ENCODE measurements at regions not wholly inside any gene's neighbourhood (a gene's known extent, or its start where the extent isn't known, plus 50 kb on each side); places are given as distances from the start of the nearest gene placed in this dataset.

DNA sequence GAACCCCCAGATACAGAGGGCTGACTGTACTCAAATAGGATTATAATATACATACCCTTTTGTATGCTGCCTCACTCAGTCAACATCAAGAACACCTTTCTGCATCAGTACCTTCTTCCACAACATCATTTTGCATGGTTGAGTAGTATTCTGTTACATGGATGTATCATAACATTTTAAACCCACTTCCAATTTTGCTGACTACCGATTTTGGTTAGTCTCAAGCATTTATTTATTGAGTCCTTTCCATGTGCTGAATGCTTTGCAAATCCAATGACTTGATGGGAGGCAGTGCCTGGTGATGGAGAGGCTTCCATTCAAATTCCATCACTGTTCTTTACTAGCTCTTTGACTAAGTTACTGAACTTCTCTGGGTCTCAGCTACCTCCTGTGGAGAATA is 182.0 kb upstream of the KLF4 start:
- no peak for TF ChIP-seq POLR2AphosphoS5 (IDR thresholded peaks at IDR 0.05)
- TF ChIP-seq, protein P1, sequence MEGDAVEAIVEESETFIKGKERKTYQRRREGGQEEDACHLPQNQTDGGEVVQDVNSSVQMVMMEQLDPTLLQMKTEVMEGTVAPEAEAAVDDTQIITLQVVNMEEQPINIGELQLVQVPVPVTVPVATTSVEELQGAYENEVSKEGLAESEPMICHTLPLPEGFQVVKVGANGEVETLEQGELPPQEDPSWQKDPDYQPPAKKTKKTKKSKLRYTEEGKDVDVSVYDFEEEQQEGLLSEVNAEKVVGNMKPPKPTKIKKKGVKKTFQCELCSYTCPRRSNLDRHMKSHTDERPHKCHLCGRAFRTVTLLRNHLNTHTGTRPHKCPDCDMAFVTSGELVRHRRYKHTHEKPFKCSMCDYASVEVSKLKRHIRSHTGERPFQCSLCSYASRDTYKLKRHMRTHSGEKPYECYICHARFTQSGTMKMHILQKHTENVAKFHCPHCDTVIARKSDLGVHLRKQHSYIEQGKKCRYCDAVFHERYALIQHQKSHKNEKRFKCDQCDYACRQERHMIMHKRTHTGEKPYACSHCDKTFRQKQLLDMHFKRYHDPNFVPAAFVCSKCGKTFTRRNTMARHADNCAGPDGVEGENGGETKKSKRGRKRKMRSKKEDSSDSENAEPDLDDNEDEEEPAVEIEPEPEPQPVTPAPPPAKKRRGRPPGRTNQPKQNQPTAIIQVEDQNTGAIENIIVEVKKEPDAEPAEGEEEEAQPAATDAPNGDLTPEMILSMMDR (IDR thresholded peaks at IDR 0.05), result no peak
- TF ChIP-seq POLR2A (IDR thresholded peaks at IDR 0.05), result no peak
- TF ChIP-seq EP300 (IDR thresholded peaks at IDR 0.05), result no peak
- H3K4me3 ChIP-seq, result no peak overlapping the region
- no peak for DNase-seq
- H3K4me1 ChIP-seq, result no peaks in the 10 kb centered on the region
- intact Hi-C loops (cut with DNase I), result no loop called here
- H3K9me3 ChIP-seq, result no peaks in the 10 kb centered on the region
- no peak overlapping the region for H3K27ac ChIP-seq
- H3K27me3 ChIP-seq, result no peaks in the 10 kb centered on the region
- 91% methylated on average over 1 of the region's 1 CpG for WGBS, 2 donors
- H3K36me3 ChIP-seq, result no peaks in the 10 kb centered on the region

DNA sequence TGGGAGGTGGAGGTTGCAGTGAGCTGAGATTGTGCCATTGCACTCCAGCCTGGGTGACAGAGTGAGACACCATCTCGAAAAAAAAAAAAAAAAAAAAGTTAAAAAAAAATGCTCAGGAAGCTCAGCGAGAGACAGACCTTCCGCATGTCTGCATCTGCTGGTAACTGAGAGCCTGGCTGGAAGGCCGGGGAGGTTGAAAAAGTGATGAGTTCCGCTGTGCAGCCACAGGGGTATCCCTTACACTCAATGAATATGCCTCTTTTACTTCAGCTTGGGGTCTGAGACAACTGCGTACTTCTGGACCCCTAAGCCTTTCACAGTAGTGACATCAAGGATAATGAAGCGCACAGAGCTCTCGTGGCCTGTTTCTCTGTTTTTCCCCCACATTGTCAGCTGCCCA is 179.9 kb upstream of the KLF4 start:
- no peak overlapping the region for H3K27ac ChIP-seq
- 90 to 94% methylated on average over 8 of the region's 8 CpGs for WGBS, 2 donors
- intact Hi-C loops (cut with DNase I), result no loop called here

DNA sequence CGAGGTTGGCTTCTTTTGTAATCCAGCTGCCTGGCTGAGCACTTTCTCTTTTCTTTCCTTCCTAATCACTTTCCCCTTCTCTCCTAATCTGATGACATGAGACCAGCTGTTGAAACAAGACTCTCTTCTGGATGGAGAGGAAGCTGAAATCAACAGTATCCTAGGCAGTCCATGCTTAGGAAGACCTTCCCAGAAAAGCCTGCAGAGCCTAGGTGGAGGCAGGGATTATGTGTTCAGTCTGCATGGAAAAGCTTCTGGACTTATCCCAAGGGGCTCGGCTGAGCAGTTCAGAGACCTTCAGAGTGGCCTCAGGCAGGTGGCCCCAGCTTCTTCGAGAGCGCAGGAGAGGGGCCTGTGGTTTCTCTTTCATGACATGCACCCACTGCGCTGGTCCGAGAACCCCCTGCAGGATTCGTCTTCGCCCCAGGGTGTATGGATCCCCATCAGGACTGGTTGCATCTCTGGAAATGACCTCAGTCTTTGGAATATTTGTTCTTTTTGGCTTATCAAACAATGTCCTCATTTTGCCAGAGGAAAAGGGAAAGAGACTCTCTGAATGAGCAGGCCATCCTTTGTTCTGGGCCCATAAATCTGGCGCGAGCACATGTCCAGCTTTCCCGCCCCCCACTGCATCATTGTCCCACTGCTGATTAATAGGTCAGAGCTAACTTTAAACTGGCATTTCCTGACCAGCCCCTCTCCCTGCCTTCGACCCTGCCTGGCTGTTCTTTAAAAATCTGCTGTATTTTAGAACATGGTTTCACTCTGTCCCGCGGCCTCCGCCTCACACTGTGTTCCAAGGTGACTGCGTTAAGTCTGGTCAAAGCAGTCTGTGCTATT is 177.9 kb upstream of the KLF4 start:
- no peaks in the 10 kb centered on the region for H3K4me1 ChIP-seq
- no peak for DNase-seq
- TF ChIP-seq POLR2AphosphoS5 (IDR thresholded peaks at IDR 0.05), result no peak
- TF ChIP-seq, protein P1 (IDR thresholded peaks at IDR 0.05), result no peak
- TF ChIP-seq POLR2A (IDR thresholded peaks at IDR 0.05), result no peak
- no peak for TF ChIP-seq EP300 (IDR thresholded peaks at IDR 0.05)
- intact Hi-C loops (cut with DNase I), result no loop called here
- no peaks in the 10 kb centered on the region for H3K9me3 ChIP-seq
- H3K4me3 ChIP-seq, result no peak overlapping the region
- H3K27me3 ChIP-seq, result no peaks in the 10 kb centered on the region
- H3K36me3 ChIP-seq, result no peaks in the 10 kb centered on the region
- H3K27ac ChIP-seq, result peak overlapping the region in 2 of 4 donors; percentile 10 to 49
- WGBS, 2 donors, result 78 to 82% methylated on average over 16 of the region's 16 CpGs

More for the DNA sequence above, 179.9 kb upstream of the KLF4 start:
- H3K27me3 ChIP-seq, result no peaks in the 10 kb centered on the region
- no peaks in the 10 kb centered on the region for H3K9me3 ChIP-seq
- TF ChIP-seq, protein P1 (IDR thresholded peaks at IDR 0.05), result no peak
- TF ChIP-seq POLR2A (IDR thresholded peaks at IDR 0.05) (no peak), POLR2AphosphoS5 (IDR thresholded peaks at IDR 0.05) (no peak), EP300 (IDR thresholded peaks at IDR 0.05) (no peak)
- no peak for DNase-seq
- no peaks in the 10 kb centered on the region for H3K4me1 ChIP-seq
- no peaks in the 10 kb centered on the region for H3K36me3 ChIP-seq
- H3K4me3 ChIP-seq, result no peak overlapping the region

DNA sequence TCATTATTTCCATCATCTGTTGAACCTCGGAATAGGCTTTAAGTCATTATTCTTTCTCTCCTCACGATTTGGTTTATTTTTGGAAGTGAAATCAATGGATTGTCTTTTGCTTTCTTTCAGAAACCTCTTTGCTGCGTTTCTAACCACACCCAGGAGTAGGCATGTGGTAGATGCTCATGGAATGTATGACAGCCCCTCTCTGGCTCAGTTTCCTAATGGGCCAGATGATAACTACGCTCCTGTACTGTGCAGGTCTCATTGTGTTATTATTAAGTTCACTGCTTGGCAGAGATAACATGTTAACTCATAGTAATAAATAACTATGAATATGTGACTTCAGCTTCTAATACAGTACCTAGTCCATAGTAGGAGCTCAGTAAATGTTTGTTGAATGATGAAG is 175.5 kb upstream of the KLF4 start:
- no peak overlapping the region for H3K27ac ChIP-seq
- DNase-seq, result no peak
- TF ChIP-seq POLR2A (IDR thresholded peaks at IDR 0.05), result no peak
- TF ChIP-seq POLR2AphosphoS5 (IDR thresholded peaks at IDR 0.05), result no peak
- TF ChIP-seq, protein P1 (IDR thresholded peaks at IDR 0.05), result no peak
- TF ChIP-seq EP300 (IDR thresholded peaks at IDR 0.05), result no peak
- H3K9me3 ChIP-seq, result no peaks in the 10 kb centered on the region
- intact Hi-C loops (cut with DNase I), result no loop called here
- no peaks in the 10 kb centered on the region for H3K4me1 ChIP-seq
- H3K36me3 ChIP-seq, result no peaks in the 10 kb centered on the region
- WGBS, 2 donors, result 87 to 93% methylated on average over 4 of the region's 4 CpGs
- H3K27me3 ChIP-seq, result no peaks in the 10 kb centered on the region
- no peak overlapping the region for H3K4me3 ChIP-seq
